Hematopoietic multipotent progenitor cell treated with erythropoietin and hydrocortisone succinate and interleukin-3 and kit ligand, for 15 days (in vitro differentiated cells): ENCODE measurements at regions not wholly inside any gene's neighbourhood (a gene's known extent, or its start where the extent isn't known, plus 50 kb on each side); places are given as distances from the start of the nearest gene placed in this dataset.

ENCODE experiments used
- DNase-seq: peaks from one replicate; pipeline ENCODE4 v3.0.0-alpha.2; 2015; ENCODE audit warnings: low spot score

DNA sequence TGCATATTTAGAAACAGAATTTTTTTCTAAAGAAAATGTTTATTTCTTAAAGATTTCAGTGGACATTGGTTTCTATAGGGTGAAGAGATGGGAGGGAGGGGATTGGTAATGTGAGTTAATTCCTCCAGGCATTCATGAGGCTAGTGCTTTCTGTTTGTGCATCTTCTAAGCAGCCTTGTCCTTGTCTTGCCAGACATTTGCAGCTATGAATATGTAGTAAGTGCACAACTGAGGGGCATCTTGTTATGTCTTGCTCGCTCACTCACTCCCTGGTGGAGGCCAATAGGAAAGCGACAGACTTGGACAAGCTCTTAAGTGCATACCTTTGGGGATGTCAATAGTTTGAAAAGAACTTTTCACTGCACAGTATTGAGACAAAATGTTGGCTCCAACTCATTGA is 92.5 kb upstream of the ATP10A start:
- DNase-seq = no peak

DNA sequence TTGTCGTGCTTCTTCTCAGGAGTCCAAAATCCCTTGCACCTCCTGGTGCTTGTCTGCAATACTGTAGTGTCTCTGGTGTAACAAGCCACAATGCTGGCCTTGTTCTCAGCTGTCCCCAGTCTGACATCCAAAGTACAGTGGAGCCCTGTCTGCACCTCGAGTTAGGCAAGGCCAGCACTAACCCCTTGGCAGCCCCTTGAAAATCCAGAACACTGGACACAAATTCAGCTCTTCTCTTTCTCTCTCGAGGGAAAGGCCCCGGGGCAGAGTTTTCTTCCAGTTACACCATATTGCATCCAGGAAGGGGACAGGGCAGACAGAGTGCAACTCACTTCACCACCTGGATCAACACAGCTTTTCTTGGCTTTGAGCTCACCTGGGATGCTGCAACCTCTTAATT is 91.3 kb upstream of the ATP10A start:
- DNase-seq = no peak

DNA sequence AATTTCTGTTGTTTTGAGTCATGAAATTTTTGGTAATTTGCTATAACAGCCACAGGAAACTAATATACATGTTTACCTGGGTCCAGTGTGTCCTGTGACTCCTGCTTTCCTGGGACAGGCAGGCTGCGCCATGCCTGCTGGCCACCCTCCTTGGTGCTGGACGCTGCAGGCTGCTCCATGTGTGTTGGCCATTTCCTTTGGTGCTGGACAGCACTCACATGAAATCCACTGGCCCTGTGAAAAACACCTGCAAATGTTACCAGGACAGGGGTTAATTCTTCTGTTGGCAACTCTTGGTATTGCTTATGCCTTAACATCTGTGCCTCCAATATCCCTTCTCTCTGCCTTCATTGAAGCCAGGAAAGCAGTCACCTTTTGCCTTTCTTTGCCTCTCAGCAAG is 86.9 kb upstream of the ATP10A start:
- DNase-seq = no peak

DNA sequence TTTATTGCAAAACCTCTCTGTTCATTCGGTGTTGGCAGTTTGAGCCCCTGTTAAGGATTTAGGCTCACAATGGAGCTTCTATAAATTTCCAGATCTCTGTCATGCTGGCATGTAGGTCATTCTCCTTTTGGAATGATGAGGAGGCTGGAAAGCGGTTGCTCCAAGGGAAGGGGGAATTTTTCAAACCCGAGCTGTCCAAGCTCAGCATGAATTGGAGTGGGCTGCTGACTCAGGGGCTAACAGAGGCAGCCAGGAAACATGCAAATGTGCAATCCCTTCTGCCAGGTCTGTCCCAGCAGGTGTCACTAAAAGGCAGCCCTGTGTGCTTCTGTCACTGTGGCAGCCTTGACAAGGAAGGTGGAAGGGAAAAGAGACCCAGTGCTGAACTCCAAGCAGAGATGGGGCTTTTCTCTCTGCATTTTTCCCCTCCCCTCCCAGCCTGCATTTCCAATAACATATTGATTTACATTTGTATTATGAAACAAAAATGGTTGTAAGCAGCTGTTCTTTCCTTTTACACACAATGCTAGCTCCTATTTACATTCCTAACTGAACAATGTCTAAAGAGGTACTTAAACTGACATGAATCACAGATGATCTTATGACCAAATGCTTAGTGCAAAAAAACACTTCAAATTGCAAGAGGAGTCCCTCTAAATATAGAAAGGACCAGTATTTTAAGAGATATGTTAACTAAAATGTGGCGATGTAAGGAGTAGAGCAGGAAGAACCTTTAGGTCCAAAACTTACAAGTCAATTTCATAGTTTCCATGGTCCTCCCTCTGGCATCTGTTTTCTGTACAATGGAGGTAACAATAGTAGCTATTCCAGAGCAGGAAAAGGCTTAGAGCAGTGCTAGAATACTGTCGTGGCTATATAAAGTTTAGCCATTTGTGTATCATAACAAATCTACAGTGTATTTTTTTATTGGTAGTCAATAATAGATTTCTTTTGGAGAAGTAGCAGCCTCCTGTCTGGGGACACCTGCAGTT is 84.5 kb upstream of the ATP10A start:
- no peak for DNase-seq

DNA sequence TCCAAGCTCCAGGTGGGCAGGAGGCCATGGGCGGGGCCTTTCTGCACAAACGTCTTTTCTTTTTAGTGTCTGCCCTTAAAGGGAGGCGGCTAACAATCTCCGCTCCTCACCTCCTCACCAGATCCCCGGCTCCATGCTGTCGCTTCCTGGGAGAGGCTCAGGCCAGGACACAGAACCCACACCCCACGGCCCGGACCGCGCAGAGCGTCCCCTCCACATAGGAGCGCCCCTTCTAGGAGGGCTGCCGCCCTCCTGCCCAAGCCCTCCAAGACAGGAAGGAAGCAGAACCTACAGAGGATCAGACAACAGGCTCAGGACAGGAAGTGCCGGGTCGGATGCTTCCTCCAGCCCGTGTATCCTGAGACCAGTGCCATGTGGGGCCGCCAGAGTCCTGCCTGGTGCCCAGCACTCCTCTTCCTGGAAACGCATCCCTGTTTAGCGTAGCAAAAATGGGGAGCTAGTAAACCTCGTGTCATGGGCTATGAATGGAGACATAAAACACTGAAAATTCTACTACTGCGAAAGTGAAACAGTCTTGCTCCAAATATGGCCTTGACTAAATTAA is 83.2 kb upstream of the ATP10A start:
- DNase-seq = no peak

DNA sequence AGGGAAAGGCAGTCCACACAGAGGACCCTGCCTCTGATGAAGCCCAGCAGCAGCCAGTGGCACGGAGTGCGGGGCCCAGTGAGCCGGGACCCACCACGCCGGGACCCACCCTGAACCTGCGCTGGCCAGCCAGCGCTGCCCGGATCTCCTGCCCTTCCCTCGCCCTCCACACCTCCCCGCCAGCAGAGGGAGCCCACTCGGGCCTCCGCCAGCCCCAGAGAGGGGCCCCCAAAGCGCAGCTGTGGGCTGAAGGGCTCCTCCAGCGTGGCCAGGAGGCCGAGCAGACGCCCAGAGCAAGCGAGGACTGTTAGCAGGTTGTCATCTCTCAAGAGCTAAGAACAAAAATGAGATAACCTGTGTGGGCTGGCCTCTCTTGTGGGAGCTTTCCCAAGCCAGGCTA is 81.3 kb upstream of the ATP10A start:
- no peak for DNase-seq

DNA sequence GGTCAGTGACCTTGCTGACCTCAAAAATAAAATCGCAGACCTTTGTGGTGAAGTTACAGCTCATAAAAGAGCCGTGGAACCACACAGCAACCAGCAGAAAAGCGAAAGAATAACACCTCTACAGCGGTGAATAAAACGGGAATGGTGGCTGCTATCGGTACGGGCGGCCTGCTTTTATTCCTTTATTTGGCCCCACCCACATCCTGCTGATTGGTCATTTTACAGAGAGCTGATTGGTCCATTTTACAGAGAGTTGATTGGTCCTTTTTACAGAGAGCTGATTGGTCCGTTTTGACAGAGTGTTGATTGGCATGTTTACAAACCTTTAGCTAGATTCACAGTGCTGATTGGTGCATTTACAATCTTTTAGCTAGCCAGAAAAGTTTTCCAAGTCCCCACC is 80.7 kb upstream of the ATP10A start:
- no peak for DNase-seq

DNA sequence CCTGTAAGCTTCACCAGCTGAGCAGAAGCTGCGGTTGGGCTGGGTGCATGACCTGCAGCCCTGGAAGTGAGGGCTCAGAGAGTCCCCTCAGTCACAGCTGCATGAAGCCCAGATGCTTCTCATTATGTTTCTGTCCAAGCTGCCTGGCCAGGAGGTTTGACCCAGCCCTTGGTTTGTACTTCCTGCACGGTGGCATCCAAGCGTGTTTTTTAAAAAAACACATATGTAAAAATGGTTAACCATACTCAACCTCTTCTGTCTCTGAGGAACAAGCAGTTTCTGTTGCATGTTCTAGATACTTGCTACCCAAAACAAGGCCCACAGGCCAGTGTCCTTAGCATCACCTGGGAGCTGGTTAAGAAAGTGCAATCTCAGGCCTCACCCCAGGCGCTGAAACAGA is 76.0 kb upstream of the ATP10A start:
- no peak for DNase-seq

DNA sequence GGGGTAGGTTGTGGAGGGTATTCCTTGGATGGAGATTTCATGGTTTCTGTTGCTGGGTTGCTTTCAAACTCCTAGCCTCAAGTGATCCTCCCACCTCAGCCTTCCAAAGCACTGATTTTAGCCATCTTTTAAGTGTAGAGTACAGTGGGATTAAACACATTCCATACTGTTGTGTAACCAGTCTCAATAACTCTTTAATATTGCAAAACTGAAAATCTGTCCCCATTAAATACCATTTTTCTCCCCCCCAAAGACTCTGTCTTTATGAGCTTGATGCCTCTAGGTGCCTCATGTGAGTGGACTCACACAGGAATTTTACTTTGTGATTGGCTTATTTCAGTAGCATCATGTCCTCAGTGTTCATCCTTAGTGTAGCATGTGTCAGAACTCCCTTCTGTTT is 74.7 kb upstream of the ATP10A start:
- no peak for DNase-seq

DNA sequence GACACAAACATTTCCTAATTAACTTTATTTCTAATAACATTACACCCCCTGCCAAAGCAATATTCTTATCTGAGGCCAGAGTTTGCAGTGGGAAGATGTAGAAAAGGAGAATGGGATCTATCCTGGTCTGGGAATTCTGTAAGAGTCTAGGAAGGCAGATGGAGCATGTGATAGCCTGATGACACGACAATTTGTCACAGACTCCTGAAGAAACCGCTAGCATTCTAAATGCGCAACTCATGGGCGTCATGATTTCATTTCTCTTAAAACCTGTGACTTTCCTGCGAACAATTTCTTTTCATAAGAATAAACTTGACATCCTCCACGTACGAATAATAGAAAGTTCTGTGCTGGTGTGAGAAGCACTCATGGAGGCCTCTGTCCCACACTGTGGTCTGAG is 72.9 kb upstream of the ATP10A start:
- DNase-seq = no peak

DNA sequence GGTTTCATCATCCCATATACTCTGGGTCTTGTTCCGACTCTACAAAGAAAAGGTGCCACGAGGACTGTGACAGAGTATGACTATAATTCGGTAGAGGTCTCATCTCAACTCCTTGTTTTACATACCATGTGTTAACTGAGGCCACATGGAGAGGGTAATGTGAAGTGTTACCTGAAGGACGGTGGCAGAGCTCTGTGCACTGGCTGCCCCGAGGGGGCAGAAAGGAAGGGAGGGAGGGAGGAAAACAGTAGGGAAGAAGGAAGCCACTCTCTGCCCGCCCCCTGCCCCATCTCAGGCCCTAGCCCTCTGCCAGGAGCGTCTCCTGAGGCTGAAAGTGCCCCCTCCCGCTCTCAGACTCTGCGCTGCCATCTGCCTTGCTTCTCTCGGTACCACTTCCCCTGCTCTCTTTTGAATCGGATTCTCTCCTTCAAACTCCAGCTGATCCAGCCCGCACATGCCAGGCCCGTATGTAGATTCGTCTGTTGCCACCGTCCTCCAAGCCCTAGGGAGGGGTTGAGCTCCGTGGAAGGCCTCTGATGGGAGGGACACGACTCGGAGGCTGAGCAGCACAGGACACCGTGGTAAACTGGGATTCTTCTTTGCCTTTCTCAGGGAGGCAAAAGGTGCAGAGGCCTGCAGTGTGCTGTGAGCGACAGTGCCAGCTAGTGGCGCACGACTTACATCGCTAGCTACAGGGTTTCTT is 70.5 kb upstream of the ATP10A start:
- DNase-seq = no peak

DNA sequence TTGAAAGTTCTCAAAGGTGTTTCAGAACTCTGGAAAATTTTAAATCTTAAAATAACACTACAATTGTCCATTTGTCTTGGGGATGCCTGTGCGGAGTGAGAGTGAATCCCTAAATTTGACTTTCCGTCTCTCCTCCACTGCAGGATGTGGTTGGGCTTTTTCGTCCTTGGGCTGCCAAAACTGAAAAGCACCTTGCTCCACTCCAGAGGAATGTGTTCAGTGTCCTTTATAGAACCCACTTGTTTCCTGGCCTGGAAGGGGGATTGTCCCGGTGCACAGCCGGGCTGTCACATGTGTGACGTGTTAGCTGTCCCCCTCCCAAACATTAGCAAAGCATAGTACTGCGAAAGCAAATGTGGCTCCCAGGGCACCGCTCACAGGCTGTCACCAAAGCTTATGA is 69.6 kb upstream of the ATP10A start:
- no peak for DNase-seq

DNA sequence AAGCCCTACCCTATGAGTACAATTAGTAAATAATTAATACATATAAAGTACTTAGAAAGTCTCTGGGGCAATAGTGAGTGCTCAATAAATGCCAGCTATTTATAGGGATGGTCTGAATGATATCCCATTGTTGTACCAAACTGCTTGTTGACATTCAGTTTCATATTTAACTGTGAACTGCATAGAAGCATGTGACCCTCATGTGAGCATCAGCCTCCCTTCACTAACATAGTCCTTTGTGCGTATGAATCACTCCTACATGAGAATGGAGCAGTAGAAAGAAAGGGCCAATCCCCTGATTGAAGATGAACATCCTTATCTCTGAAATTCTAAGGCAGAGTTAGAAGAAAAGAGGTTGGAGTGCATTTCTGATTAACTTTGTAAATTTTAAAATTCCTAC is 68.7 kb upstream of the ATP10A start:
- DNase-seq = no peak

DNA sequence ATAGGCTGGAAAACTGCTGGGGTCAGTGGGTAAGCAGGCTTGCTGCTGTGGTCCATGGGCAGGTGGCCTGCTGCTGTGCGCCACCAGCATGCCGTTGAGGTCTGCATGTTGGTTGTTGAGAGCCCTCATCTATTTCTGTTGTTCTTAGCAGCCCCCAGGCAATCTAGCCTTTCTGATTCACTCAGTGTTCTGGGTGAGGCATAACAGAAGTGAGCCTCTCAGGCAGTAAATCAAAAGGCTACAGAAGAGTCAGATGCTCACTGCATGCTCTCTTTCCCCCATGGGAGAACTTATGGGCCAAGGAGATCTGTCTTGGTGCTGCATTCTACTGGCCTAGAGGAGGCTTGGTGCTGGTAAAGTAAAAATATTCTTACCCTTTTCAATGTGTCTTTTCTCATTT is 67.8 kb upstream of the ATP10A start:
- DNase-seq = no peak
